B cell (primary cell): ENCODE measurements at regions not wholly inside any gene's neighbourhood (a gene's known extent, or its start where the extent isn't known, plus 50 kb on each side); places are given as distances from the start of the nearest gene placed in this dataset.

ENCODE experiments used
- ATAC-seq: fragments of 200-7000 bp; cut with Tn5 transposase; one replicate; pipeline ENCODE4 v1.10.0; 2021; ENCODE audit warnings: low read depth, mild to moderate bottlenecking, moderate number of reproducible peaks, moderate library complexity
- CTCF ChIA-PET: fragments of 350-600 bp; sonication (Branson Sonifier 250); formaldehyde crosslinking; loops from one replicate; lab custom pipeline; 2021; ENCODE audit warnings: antibody characterized with exemption, inconsistent platforms; lab: Charles Lee
- POLR2A ChIA-PET: fragments of 350-600 bp; sonication (Branson Sonifier 250); formaldehyde crosslinking; loops from one replicate; lab custom pipeline; 2021; ENCODE audit warnings: antibody characterized with exemption; lab: Charles Lee
- DNase-seq: peaks from one replicate; pipeline ENCODE4 v3.0.0; 2013
- H2AFZ ChIP-seq: 2 replicates; pipeline ENCODE4 v1.6.1; 2012; ENCODE audit warnings: mild to moderate bottlenecking, low read depth, low read length; ENCODE audit not compliant: insufficient read depth, poor library complexity, severe bottlenecking
- H3K27ac ChIP-seq, 2 donors: 1 replicate in 1 of 2; 2 replicates in 1 of 2; pipeline ENCODE4 v1.5.1; 2012 to 2013; ENCODE audit warnings: low read length in 2 of 2, mild to moderate bottlenecking in 2 of 2, moderate library complexity in 1 of 2
- H3K27me3 ChIP-seq, 4 experiments: fragments of 200-600 bp in 1 of 4; sonication (generic) in 1 of 4; replicated peaks in 1 of 4; 1 replicate in 2 of 4; 2 replicates in 2 of 4; pipeline versions ENCODE4 v1.6.1 to v1.7.0; 2013 to 2016; ENCODE audit warnings: low read length in 3 of 4, mild to moderate bottlenecking in 2 of 4, mixed read lengths in 1 of 4, moderate library complexity in 1 of 4; ENCODE audit not compliant: insufficient read depth in 4 of 4, control insufficient read depth in 3 of 4; ENCODE audit errors: control extremely low read depth in 1 of 4
- H3K36me3 ChIP-seq, 2 experiments: replicated peaks in 1 of 2; 1 replicate in 1 of 2; 2 replicates in 1 of 2; pipeline versions ENCODE4 v1.6.1 to v1.7.1; 2013; ENCODE audit warnings: low read length in 1 of 2; ENCODE audit not compliant: insufficient read depth in 2 of 2, control insufficient read depth in 1 of 2; ENCODE audit errors: control extremely low read depth in 1 of 2, extremely low read depth in 1 of 2
- H3K4me1 ChIP-seq, 2 donors: fragments of 200-600 bp in 1 of 2; sonication (generic) in 1 of 2; 1 replicate in 1 of 2; 2 replicates in 1 of 2; pipeline versions ENCODE4 v1.5.1 to v1.6.1; 2013 to 2017; ENCODE audit warnings: low read length in 2 of 2; ENCODE audit not compliant: control insufficient read depth in 2 of 2, insufficient read depth in 2 of 2
- H3K4me2 ChIP-seq: replicated peaks from 2 replicates; pipeline ENCODE3; 2012; ENCODE audit warnings: mild to moderate bottlenecking, low read depth, low read length; ENCODE audit not compliant: poor library complexity, severe bottlenecking
- H3K4me3 ChIP-seq, 5 experiments: fragments of 200-600 bp in 1 of 5; sonication (generic) in 1 of 5; 1 replicate in 3 of 5; 2 replicates in 2 of 5; pipeline versions ENCODE4 v1.5.1 to v1.7.0; 2011 to 2016; ENCODE audit warnings: low read length in 4 of 5, mild to moderate bottlenecking in 4 of 5, low read depth in 2 of 5, control low read depth in 1 of 5, moderate library complexity in 1 of 5; ENCODE audit not compliant: insufficient read depth in 1 of 5; ENCODE audit errors: control extremely low read depth in 1 of 5, extremely low read depth in 1 of 5
- H3K79me2 ChIP-seq: fragments of 200-600 bp; sonication (generic); one replicate; pipeline ENCODE4 v1.6.0; 2016; ENCODE audit warnings: low read length; ENCODE audit not compliant: control insufficient read depth, insufficient read depth
- H3K9ac ChIP-seq: fragments of 200-600 bp; sonication (generic); 2 replicates; pipeline ENCODE4 v1.6.1; 2017; ENCODE audit warnings: mild to moderate bottlenecking, low read length, moderate library complexity
- H3K9me3 ChIP-seq, 3 donors: one replicate each; pipeline versions ENCODE4 v1.6.1 to v1.7.1; 2013; ENCODE audit warnings: low read length in 2 of 3; ENCODE audit not compliant: control insufficient read depth in 2 of 3, insufficient read depth in 1 of 3; ENCODE audit errors: control extremely low read depth in 1 of 3
- H4K20me1 ChIP-seq: 2 replicates; pipeline ENCODE4 v1.6.0; 2012; ENCODE audit warnings: mild to moderate bottlenecking, low read length; ENCODE audit not compliant: insufficient read depth, control insufficient read depth, poor library complexity, severe bottlenecking
- H3K27ac Mint-ChIP-seq: one replicate; pipeline ENCODE4 v1.8.0; 2021; ENCODE audit warnings: mixed read lengths
- H3K27me3 Mint-ChIP-seq: one replicate; pipeline ENCODE4 v1.8.0; 2021; ENCODE audit warnings: mixed read lengths
- H3K4me1 Mint-ChIP-seq: one replicate; pipeline ENCODE4 v1.8.0; 2021; ENCODE audit warnings: mixed read lengths
- H3K4me3 Mint-ChIP-seq: one replicate; pipeline ENCODE4 v1.8.0; 2021; ENCODE audit warnings: mixed read lengths
- H3K9me3 Mint-ChIP-seq: one replicate; pipeline ENCODE4 v1.8.0; 2022; ENCODE audit warnings: mixed read lengths; ENCODE audit not compliant: insufficient read depth
- EZH2 ChIP-seq: IDR thresholded peaks from 2 replicates; pipeline ENCODE4 v1.6.1; 2012; ENCODE audit warnings: borderline replicate concordance, low read depth, mild to moderate bottlenecking, moderate library complexity, low read length; ENCODE audit not compliant: insufficient read depth, poor library complexity, severe bottlenecking
- WGBS: methylation state at CpG from one replicate; pipeline ENCODE4 v1.1.5; 2013; ENCODE audit warnings: missing lambda C conversion rate; ENCODE audit not compliant: insufficient coverage; 5-methylcytosine and 5-hydroxymethylcytosine counted together
- intact Hi-C: fragments of 100-400 bp; cut with micrococcal nuclease; formaldehyde crosslinking; loops from one replicate; pipeline ENCODE4 v1.10.0; 2022
- TF ChIP-seq, protein P1 (sequence below): fragments of 200-600 bp; IDR thresholded peaks from one replicate; pipeline ENCODE4 v1.8.0; 2022; ENCODE audit warnings: antibody characterized with exemption, mild to moderate bottlenecking

DNA sequence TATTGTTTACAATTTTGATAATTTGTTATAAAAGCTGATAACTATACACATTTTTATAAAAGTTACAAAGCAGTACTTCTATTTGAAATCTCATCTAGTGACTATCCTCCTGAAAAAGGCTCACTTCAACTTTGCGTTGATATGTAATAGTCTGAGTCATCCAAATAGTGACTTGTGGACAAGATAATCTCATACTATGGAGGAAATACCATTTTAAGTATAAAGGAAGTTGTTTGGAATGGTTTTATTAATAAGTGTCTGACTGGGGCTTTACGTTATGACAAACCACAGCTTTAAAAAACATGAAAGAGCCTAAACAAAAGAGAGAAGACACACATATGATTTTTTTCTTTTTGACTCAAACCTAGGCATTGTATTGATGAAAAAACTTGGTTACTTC is 272.3 kb upstream of the COL3A1 start:
- no CpG with 5 or more reads among the region's 2 CpGs for WGBS
- intact Hi-C loops = no loop called here
- POLR2A ChIA-PET = no interaction called here
- Histone ChIP-seq H4K20me1 (no peaks in the 10 kb centered on the region), H3K4me3 (no peak overlapping the region), H3K9ac (no peak overlapping the region), H3K4me1 (no peaks in the 10 kb centered on the region), H3K36me3 (no peaks in the 10 kb centered on the region), H3K4me2 (no peak overlapping the region), H3K79me2 (no peaks in the 10 kb centered on the region), H2AFZ (no peak overlapping the region), H3K27ac (no peak overlapping the region), H3K27me3 (no peaks in the 10 kb centered on the region), H3K9me3 (no peaks in the 10 kb centered on the region)
- no peak for ATAC-seq
- CTCF ChIA-PET = no interaction called here
- TF ChIP-seq EZH2 = no peak
- TF ChIP-seq, protein P1, sequence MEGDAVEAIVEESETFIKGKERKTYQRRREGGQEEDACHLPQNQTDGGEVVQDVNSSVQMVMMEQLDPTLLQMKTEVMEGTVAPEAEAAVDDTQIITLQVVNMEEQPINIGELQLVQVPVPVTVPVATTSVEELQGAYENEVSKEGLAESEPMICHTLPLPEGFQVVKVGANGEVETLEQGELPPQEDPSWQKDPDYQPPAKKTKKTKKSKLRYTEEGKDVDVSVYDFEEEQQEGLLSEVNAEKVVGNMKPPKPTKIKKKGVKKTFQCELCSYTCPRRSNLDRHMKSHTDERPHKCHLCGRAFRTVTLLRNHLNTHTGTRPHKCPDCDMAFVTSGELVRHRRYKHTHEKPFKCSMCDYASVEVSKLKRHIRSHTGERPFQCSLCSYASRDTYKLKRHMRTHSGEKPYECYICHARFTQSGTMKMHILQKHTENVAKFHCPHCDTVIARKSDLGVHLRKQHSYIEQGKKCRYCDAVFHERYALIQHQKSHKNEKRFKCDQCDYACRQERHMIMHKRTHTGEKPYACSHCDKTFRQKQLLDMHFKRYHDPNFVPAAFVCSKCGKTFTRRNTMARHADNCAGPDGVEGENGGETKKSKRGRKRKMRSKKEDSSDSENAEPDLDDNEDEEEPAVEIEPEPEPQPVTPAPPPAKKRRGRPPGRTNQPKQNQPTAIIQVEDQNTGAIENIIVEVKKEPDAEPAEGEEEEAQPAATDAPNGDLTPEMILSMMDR = no peak
- Mint-ChIP-seq H3K9me3 (peaks cover 7% of the 10 kb centered on the region), H3K4me1 (no peaks in the 10 kb centered on the region), H3K27ac (no peak overlapping the region), H3K4me3 (no peak overlapping the region), H3K27me3 (no peaks in the 10 kb centered on the region)
- DNase-seq = no peak

DNA sequence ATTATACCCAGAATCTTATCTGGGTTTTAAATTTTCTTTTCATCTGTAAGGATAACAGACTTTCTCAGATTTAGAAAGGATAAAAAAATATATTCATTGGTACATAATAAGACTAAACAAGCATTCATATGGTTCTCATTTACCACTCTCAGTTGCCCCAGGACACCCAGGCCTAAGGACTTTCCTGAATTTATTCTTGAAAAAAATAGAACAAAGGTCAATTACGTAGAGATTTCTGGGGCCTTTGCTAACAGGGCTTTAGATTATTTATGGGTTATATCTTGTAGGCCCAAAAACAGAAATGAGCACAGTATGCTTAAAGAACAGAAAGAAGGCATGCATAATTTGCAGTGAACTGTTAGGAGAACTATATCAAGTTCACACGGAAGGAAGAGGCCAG is 269.0 kb upstream of the COL3A1 start:
- POLR2A ChIA-PET = no interaction called here

More for the DNA sequence above, 269.0 kb upstream of the COL3A1 start:
- CTCF ChIA-PET = no interaction called here
- Histone ChIP-seq H3K79me2 (no peaks in the 10 kb centered on the region), H3K4me2 (no peak overlapping the region), H3K9ac (no peak overlapping the region), H3K36me3 (no peaks in the 10 kb centered on the region), H3K27ac (no peak overlapping the region), H4K20me1 (no peaks in the 10 kb centered on the region), H3K27me3 (no peaks in the 10 kb centered on the region), H3K4me1 (no peaks in the 10 kb centered on the region), H3K9me3 (peaks cover 0 to 2% (median 0%) of the 10 kb centered on the region in 3 donors), H3K4me3 (no peak overlapping the region), H2AFZ (no peak overlapping the region)
- Mint-ChIP-seq H3K4me3 (no peak overlapping the region), H3K27ac (no peak overlapping the region), H3K27me3 (no peaks in the 10 kb centered on the region), H3K9me3 (peaks cover 4% of the 10 kb centered on the region), H3K4me1 (no peaks in the 10 kb centered on the region)
- 100% methylated on average over 2 of the region's 2 CpGs for WGBS
- ATAC-seq (no peak), DNase-seq (no peak)
- TF ChIP-seq, protein P1 = no peak
- no peak for TF ChIP-seq EZH2
- intact Hi-C loops = no loop called here
